ENCODE measurements at regions not wholly inside any gene's neighbourhood (a gene's known extent, or its start where the extent isn't known, plus 50 kb on each side); places are given as distances from the start of the nearest gene placed in this dataset.

DNA sequence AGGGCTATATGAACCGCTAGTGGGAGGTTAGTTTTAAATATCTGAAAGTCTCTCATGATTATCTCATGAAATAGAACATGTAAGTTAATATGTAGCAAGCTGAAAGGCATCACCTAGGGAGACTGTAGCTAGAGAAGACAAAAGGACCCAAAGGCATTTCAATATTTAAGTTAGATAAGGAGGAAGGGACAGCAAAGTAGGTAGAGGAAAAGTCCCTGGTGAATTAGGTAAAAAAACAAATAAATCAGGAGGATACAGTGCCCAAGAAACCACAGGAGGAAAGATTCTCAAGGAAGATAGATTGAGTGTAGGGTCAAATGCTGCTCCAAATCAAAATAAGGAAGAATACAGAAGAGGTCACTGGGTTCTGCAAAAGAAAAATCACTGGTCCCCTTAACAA is 175.5 kb downstream of the GASK1B start:
- TF ChIP-seq EZH2 (IDR thresholded peaks at IDR 0.05; ENCODE audit: borderline replicate concordance, control insufficient read depth, low read depth, low read length) (no peak), EGR1 (IDR thresholded peaks at IDR 0.05; ENCODE audit: borderline replicate concordance in 1 of 2, low read depth in 2 of 2, low read length in 2 of 2) (no peak), ZNF274 (IDR thresholded peaks at IDR 0.05; ENCODE audit: insufficient read depth, insufficient read length) (no peak), JUNB (IDR thresholded peaks at IDR 0.05) (no peak), ATF7 (IDR thresholded peaks at IDR 0.05; ENCODE audit: low read depth) (no peak)
- TF ChIP-seq, protein P1, sequence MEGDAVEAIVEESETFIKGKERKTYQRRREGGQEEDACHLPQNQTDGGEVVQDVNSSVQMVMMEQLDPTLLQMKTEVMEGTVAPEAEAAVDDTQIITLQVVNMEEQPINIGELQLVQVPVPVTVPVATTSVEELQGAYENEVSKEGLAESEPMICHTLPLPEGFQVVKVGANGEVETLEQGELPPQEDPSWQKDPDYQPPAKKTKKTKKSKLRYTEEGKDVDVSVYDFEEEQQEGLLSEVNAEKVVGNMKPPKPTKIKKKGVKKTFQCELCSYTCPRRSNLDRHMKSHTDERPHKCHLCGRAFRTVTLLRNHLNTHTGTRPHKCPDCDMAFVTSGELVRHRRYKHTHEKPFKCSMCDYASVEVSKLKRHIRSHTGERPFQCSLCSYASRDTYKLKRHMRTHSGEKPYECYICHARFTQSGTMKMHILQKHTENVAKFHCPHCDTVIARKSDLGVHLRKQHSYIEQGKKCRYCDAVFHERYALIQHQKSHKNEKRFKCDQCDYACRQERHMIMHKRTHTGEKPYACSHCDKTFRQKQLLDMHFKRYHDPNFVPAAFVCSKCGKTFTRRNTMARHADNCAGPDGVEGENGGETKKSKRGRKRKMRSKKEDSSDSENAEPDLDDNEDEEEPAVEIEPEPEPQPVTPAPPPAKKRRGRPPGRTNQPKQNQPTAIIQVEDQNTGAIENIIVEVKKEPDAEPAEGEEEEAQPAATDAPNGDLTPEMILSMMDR (IDR thresholded peaks at IDR 0.05 in 2 of 3, conservative IDR thresholded peaks at IDR 0.05 in 1 of 3; ENCODE audit: control insufficient read depth in 2 of 3, extremely low read depth in 1 of 3, insufficient read depth in 1 of 3, low read depth in 3 of 3, low read length in 3 of 3): no peak
